GM20000 (cell line): ENCODE measurements at regions not wholly inside any gene's neighbourhood (a gene's known extent, or its start where the extent isn't known, plus 50 kb on each side); places are given as distances from the start of the nearest gene placed in this dataset.
"Not testable (repeated sequence)": the region's sequence is repeated elsewhere in the genome, so short reads cannot be mapped to it uniquely, and the experiment has no call there.

ENCODE experiments used
- DNase-seq: peaks from one replicate; pipeline ENCODE4 v3.0.0; 2012; ENCODE audit warnings: low spot score
- TF ChIP-seq, protein P1 (sequence below): IDR thresholded peaks from 2 replicates; pipeline ENCODE4 v1.5.1; 2012; ENCODE audit warnings: mild to moderate bottlenecking, control low read depth; ENCODE audit errors: extremely low read depth, missing control alignments

DNA sequence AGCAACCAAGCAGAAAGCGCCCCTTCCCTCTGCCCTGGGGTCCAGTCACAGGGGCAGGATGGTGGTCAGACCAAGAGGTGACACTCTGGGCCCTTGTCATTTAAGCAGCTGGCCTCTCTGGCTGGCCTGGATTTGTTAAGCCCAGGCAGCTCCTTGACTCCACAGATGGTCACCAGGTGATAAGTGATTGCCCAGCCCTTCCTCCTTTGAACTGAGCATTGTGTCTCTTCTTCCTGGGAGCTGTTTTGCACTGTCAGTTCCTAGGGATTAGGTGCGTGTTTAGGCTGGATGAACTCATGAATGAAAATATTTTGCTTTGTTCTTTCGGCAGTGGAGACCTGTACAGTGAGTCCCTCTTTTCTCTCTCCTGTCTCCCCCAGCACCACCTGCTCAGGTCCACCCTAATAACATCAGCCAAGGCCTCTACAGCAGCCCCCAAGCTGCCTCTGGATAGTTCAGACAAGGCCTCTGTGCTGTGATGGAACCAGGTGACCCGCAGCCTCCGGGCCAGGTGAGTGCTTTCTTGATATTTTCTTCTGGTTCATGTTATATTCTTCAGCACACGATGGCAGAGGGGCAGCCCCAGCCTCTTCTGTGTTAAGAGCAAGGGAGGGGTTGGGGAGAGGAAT is 139.7 kb upstream of the PITX1 start:
- TF ChIP-seq, protein P1, sequence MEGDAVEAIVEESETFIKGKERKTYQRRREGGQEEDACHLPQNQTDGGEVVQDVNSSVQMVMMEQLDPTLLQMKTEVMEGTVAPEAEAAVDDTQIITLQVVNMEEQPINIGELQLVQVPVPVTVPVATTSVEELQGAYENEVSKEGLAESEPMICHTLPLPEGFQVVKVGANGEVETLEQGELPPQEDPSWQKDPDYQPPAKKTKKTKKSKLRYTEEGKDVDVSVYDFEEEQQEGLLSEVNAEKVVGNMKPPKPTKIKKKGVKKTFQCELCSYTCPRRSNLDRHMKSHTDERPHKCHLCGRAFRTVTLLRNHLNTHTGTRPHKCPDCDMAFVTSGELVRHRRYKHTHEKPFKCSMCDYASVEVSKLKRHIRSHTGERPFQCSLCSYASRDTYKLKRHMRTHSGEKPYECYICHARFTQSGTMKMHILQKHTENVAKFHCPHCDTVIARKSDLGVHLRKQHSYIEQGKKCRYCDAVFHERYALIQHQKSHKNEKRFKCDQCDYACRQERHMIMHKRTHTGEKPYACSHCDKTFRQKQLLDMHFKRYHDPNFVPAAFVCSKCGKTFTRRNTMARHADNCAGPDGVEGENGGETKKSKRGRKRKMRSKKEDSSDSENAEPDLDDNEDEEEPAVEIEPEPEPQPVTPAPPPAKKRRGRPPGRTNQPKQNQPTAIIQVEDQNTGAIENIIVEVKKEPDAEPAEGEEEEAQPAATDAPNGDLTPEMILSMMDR: no peak
- DNase-seq: no peak

DNA sequence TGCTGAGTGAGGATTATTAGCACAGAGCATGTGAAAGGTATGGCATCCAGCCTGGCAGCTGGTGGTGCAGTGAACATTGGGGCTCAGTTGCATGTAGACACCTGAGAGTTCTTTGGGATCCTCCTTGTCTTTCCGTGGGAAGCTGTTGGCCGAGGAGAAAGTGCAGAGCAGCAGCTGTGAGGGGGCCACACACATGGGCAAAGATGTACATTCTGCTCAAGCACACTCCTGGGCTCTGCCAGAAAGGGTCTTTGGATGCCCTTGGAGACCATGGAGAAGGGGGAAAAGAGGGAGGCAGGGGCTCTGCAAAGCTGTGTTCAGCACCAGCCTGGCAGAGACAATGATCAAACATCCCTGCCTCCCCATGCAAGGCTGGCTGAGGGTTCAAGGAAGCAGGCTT is 138.7 kb upstream of the PITX1 start:
- TF ChIP-seq, protein P1: no peak
- DNase-seq: no peak

DNA sequence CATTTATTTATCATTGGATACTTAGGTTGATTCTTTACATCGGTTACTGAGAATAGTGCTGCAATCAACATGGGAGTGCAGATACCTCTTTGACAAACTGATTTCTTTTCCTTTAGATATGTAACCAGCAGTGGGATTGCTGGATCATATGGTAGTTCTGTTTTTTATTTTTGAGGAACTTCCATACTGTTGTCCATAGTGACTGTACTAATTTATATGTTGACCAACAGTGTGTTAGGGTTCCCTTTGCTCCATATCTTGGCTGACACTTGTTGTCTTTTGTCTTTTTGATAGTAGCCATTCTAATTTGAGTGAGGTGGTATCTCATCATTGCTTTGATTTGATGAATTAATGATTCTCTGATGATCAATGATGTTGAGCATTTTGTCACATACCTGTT is 137.3 kb upstream of the PITX1 start:
- TF ChIP-seq, protein P1: no peak

DNA sequence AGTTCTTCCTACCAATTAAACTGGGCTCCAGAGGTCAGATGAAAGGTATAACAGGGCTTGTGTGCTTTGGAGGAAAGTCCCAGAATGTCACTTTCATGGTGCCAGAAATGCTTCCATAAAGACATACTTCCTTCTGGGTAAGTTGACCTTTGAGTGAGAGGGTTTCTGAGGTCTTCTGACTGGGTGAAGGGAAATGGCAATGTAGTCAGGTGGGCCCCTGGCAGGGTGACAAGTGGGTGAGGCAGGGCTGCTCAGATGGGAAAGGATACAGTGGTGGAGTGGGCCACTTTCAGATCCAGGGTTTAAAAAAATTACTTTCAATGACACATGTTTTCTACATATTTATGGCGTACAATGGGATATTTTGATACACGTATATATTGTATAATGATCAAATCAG is 136.5 kb upstream of the PITX1 start:
- DNase-seq: no peak
- TF ChIP-seq, protein P1: no peak

More for the DNA sequence above, 137.3 kb upstream of the PITX1 start:
- DNase-seq: no peak

- DNase-seq: no peak
- TF ChIP-seq, protein P1: no peak
These were observed 135.7 kb upstream of the PITX1 start for GRCh38 chr5:135169753-135170152.

GRCh38 chr5:135167634-135168033 is 133.6 kb upstream of the PITX1 start:
- DNase-seq: no peak
- TF ChIP-seq, protein P1: no peak

GRCh38 chr5:135164873-135165614 is 131.0 kb upstream of the PITX1 start:
- not testable (repeated sequence) for DNase-seq

DNA sequence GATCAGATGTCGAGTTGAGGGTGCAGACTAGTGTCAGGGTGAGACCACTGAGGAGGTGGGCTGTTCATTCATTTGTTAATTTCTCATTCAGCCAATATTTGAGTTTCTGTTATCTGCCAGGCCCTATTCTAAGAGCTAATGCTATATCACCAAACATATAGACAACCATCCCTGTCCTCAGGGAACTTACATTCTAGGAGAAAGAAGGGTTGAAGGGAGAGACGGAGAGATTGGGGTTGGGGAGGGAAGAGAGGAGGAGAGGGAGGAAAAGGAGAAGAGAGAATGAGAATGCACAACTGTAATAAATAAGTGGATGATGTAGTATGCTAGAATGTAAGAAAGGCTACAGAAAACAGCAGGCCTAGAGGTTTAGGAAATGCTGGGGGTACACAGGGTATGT is 129.9 kb upstream of the PITX1 start:
- DNase-seq: no peak
- TF ChIP-seq, protein P1: no peak
